Activated naive CD4-positive, alpha-beta T cell treated with anti-CD3 and anti-CD28 coated beads for 36 hours (primary cell): ENCODE measurements at regions not wholly inside any gene's neighbourhood (a gene's known extent, or its start where the extent isn't known, plus 50 kb on each side); places are given as distances from the start of the nearest gene placed in this dataset.

Experiments used
- CTCF ChIA-PET: fragments of 350-600 bp; sonication (Branson Sonifier 250); formaldehyde crosslinking; loops from one replicate; lab custom pipeline; 2021; ENCODE audit warnings: antibody characterized with exemption; lab: Charles Lee
- DNase-seq: peaks from one replicate; pipeline ENCODE4 v3.0.0-alpha.2; 2020
- H3K27ac Mint-ChIP-seq: one replicate; pipeline ENCODE4 v1.8.0; 2021; ENCODE audit warnings: mild to moderate bottlenecking, mixed read lengths
- H3K27me3 Mint-ChIP-seq: one replicate; pipeline ENCODE4 v1.8.0; 2021; ENCODE audit warnings: low read depth, mixed read lengths
- H3K36me3 Mint-ChIP-seq: one replicate; pipeline ENCODE4 v1.8.0; 2021; ENCODE audit warnings: low read depth, mixed read lengths
- H3K4me1 Mint-ChIP-seq: one replicate; pipeline ENCODE4 v1.8.0; 2021; ENCODE audit warnings: low read depth, mixed read lengths
- H3K4me3 Mint-ChIP-seq: one replicate; pipeline ENCODE4 v1.8.0; 2021; ENCODE audit warnings: mild to moderate bottlenecking, moderate library complexity, mixed read lengths
- H3K9me3 Mint-ChIP-seq: one replicate; pipeline ENCODE4 v1.8.0; 2021; ENCODE audit warnings: mixed read lengths
- intact Hi-C: fragments of 100-400 bp; cut with micrococcal nuclease; formaldehyde crosslinking; loops from one replicate; pipeline ENCODE4 v1.15.1; 2023

- H3K4me3 Mint-ChIP-seq, result no peak overlapping the region
- no peaks in the 10 kb centered on the region for H3K36me3 Mint-ChIP-seq
- H3K27ac Mint-ChIP-seq, result no peak overlapping the region
- intact Hi-C loops, result no loop called here
- H3K27me3 Mint-ChIP-seq, result no peaks in the 10 kb centered on the region
- no peaks in the 10 kb centered on the region for H3K4me1 Mint-ChIP-seq
- H3K9me3 Mint-ChIP-seq, result no peaks in the 10 kb centered on the region
- DNase-seq, result no peak
- CTCF ChIA-PET, result interaction anchor here (0.7 kb wide), 1 partner anchor 14 kb away, joined by 3 read pairs; no protein-coding TSS in a partner anchor
These were observed 552.3 kb upstream of the JARID2 start for GRCh38 chr6:14693301-14694192.

DNA sequence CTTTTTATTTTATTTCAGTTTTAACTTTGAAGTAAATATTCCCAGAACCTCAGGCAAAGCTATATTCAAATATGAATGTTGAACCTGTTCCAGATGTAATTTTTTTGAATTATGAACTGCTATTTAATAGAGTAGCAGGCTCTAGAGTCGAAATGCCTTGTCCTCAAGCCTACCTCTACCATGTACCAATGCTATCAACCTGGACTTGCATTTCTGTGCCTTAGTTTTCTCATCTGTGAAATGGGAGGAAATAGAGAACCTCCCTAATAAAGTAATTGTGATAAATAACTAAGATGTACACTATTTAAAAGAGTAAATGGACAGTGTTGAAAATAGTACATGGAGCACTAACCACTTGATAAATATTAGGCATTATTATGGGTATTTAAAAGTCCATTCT is 551.6 kb upstream of the JARID2 start:
- H3K27me3 Mint-ChIP-seq, result no peaks in the 10 kb centered on the region
- no peak overlapping the region for H3K27ac Mint-ChIP-seq
- no peak for DNase-seq
- H3K36me3 Mint-ChIP-seq, result no peaks in the 10 kb centered on the region
- no peak overlapping the region for H3K4me3 Mint-ChIP-seq
- CTCF ChIA-PET, result interaction anchor here (0.7 kb wide), 1 partner anchor 14 kb away, joined by 3 read pairs; no protein-coding TSS in a partner anchor
- no peaks in the 10 kb centered on the region for H3K9me3 Mint-ChIP-seq
- intact Hi-C loops, result no loop called here
- H3K4me1 Mint-ChIP-seq, result no peaks in the 10 kb centered on the region

DNA sequence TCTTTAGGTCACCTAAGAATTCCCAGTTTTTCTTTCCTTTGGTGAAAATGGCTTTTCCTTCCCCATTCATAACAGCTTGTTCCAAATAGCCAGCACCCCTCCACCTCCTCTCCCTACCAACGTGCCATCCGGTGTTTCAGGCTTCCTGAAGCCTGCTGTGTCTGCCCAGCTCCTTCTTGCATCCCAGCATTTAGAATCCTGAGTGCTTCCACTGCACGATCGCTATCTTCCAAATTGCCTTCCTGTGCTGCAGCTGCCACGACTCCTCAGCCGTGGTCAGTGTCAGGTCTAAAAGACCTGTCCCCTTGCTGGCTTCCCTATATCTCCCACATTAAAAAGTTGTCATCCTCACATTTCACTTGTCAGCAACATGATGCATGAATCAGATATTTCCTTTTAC is 550.3 kb upstream of the JARID2 start:
- peaks cover 6% of the 10 kb centered on the region for H3K9me3 Mint-ChIP-seq
- no peaks in the 10 kb centered on the region for H3K36me3 Mint-ChIP-seq
- H3K27ac Mint-ChIP-seq, result no peak overlapping the region
- no peak for DNase-seq
- no peak overlapping the region for H3K4me3 Mint-ChIP-seq
- CTCF ChIA-PET, result no interaction called here
- no peaks in the 10 kb centered on the region for H3K27me3 Mint-ChIP-seq
- H3K4me1 Mint-ChIP-seq, result no peaks in the 10 kb centered on the region
- intact Hi-C loops, result no loop called here

DNA sequence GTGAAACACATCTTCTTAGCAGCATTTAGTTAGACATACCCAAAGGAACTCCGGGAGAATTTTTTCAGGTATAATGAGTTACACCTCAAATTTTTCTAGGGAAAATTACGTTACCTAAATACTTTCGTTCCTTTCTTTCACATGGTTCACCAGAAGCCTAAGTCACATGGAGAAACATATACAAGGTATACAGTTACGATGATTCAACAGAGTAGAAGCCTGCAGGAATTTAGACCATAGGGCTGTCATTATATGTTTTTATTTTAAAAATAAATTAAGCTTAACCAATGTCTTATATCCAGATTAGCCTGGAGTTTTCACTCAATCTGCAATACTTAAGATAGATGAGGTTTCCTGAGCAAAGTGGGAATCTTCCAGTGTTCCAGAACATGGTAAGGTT is 549.5 kb upstream of the JARID2 start:
- CTCF ChIA-PET, result no interaction called here
- no peaks in the 10 kb centered on the region for H3K27me3 Mint-ChIP-seq
- intact Hi-C loops, result no loop called here

GRCh38 chr6:14697427-14697826 is 548.4 kb upstream of the JARID2 start:
- Mint-ChIP-seq H3K27me3 (no peaks in the 10 kb centered on the region), H3K4me1 (no peaks in the 10 kb centered on the region), H3K9me3 (peaks cover 6% of the 10 kb centered on the region), H3K4me3 (no peak overlapping the region), H3K36me3 (no peaks in the 10 kb centered on the region), H3K27ac (no peak overlapping the region)
- CTCF ChIA-PET, result interaction anchor here (0.6 kb wide), 1 partner anchor 177 kb away, joined by 4 read pairs; no protein-coding TSS in a partner anchor
- no peak for DNase-seq
- intact Hi-C loops, result no loop called here

More for the DNA sequence above, 549.5 kb upstream of the JARID2 start:
- Mint-ChIP-seq H3K9me3 (peaks cover 6% of the 10 kb centered on the region), H3K4me1 (no peaks in the 10 kb centered on the region), H3K27ac (no peak overlapping the region), H3K4me3 (no peak overlapping the region), H3K36me3 (no peaks in the 10 kb centered on the region)
- DNase-seq, result no peak

DNA sequence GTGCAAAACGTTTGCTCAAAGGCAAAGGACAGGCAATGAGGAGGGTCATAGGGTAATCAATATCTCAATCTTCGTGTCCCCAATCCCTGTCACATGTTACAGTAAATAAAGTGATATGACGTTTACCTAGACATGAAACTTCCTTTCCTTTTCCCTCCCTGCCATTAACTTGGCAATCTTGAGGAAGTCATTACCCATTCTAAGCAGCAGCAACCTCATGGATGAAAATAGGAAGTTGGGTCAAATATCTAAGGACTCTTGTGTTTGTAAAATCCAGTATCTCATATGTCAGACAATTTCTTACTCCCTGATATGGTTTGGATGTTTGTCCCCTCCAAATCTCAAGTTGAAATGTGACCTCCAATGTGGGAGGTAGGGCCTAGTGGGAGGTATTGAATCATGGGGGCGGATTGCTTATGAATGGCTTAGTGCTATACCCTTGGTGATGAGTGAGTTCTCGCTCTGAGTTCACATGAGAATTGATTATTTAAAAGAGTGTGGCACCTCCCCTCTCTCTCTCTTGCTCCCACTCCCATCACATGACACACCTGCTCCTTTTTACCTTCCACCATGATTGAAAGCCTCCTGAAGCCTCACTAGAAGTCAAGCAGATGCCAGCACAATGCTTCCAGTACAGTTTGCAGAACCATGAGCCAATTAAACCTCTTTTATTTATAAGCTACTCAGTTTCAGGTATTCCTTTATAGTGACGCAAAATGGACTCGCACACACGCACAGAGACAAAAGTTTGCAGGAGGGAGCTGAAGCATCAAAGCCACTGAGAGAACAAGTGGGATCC is 545.9 kb upstream of the JARID2 start:
- no peaks in the 10 kb centered on the region for H3K4me1 Mint-ChIP-seq
- H3K27ac Mint-ChIP-seq, result no peak overlapping the region
- CTCF ChIA-PET, result no interaction called here

DNA sequence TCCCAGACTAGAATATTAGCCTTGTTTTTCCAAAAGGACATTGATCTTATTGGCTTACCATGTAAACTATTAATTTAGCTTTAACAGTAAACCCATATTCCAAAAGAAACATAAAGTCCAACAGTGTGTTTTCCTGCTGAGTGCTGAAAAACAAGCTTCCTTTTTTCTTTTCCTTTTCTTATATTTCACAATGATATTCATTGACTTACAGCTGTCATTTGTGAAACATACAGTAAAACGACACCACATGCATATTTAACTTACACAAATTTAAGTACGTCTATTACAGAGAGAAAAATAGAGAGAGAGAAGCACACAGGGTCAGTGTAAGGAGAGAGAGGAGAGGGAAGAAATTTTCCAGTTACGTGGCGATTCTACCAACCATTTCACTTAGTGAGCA is 543.9 kb upstream of the JARID2 start:
- intact Hi-C loops, result no loop called here
- Mint-ChIP-seq H3K4me3 (no peak overlapping the region), H3K36me3 (no peaks in the 10 kb centered on the region), H3K4me1 (peaks cover 11% of the 10 kb centered on the region), H3K27me3 (no peaks in the 10 kb centered on the region), H3K27ac (no peak overlapping the region), H3K9me3 (peaks cover 6% of the 10 kb centered on the region)
- CTCF ChIA-PET, result interaction anchor here (0.5 to 1.1 kb wide), 2 partner anchors 10 to 15 kb away, joined by 3 to 5 read pairs; no protein-coding TSS in a partner anchor
- no peak for DNase-seq

More for the DNA sequence above, 545.9 kb upstream of the JARID2 start:
- no peak for DNase-seq
- intact Hi-C loops, result no loop called here
- Mint-ChIP-seq H3K4me3 (no peak overlapping the region), H3K9me3 (peaks cover 6% of the 10 kb centered on the region), H3K27me3 (no peaks in the 10 kb centered on the region), H3K36me3 (no peaks in the 10 kb centered on the region)

DNA sequence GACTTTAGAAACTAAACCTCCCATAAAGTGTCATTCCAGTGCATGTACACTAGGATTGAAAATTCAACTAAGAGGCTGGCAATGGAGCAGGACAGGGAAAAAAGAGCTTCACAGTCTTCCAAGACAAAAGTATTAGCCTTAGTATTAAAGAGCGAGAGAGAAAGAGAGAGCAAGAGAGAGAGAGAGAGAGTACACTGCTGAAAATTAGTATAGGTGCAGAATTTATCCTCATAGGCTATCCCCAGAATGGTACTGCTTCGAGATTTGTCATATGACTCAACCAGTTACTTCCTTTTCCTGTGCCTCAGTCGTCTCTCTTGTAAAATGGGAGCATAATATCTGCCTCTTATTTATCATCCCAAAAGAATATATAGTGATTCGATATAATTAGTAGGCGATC is 543.2 kb upstream of the JARID2 start:
- intact Hi-C loops, result no loop called here
- no peaks in the 10 kb centered on the region for H3K36me3 Mint-ChIP-seq
- H3K4me3 Mint-ChIP-seq, result no peak overlapping the region
- peaks cover 17% of the 10 kb centered on the region for H3K4me1 Mint-ChIP-seq
- CTCF ChIA-PET, result interaction anchor here (0.5 to 1.1 kb wide), 3 partner anchors 9 to 482 kb away, joined by 3 to 5 read pairs (median 3); no protein-coding TSS in a partner anchor
- no peaks in the 10 kb centered on the region for H3K27me3 Mint-ChIP-seq
- no peak overlapping the region for H3K27ac Mint-ChIP-seq
- peaks cover 6% of the 10 kb centered on the region for H3K9me3 Mint-ChIP-seq
- no peak for DNase-seq

- intact Hi-C loops, result no loop called here
- Mint-ChIP-seq H3K9me3 (peaks cover 6% of the 10 kb centered on the region), H3K27me3 (no peaks in the 10 kb centered on the region), H3K27ac (no peak overlapping the region), H3K4me1 (peaks cover 19% of the 10 kb centered on the region), H3K4me3 (no peak overlapping the region), H3K36me3 (no peaks in the 10 kb centered on the region)
- DNase-seq, result no peak
- CTCF ChIA-PET, result interaction anchor here (0.6 kb wide), 1 partner anchor 150 kb away, joined by 3 read pairs; no protein-coding TSS in a partner anchor
These were observed 542.3 kb upstream of the JARID2 start for GRCh38 chr6:14703586-14703985.

DNA sequence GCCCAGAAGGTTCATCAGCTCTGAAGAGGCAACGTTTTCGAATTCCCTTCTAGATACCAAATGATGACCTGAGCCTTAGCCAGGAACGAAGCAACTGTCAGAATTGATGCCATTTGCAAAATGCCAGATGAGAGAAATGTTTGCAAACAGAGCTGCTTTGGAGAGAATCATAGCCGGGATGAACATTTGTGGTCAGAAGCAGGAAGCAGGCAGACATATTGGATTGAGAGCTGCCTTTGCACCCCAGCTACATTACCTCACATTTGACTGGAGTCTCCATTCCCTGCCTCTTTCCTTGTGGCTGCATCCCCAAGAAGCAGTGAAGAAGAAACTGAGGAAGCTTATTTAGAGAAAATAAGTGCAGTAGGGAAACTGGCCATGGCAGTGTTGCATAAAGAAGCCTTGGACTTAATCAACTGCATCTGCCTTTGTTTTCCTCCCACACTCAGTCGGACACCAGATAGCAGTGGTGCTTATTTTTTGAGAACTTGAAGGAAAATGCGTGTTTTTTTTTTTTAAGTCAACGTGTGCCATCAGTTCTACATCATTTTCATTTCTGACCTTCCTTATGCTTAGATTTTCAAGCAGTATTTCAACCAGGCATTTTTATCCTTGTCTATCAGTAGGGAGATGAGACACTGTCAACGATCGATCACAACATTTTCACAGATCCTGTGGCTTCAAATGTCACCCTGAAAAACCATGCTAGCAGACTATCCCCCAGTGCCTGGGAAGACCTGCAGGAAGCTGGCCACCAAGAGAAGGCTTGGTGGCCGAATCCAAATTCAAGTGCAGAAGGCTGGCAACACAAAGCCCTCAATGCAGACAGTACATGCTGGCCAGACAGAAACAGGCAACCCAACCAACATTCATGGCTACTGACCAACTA is 541.2 kb upstream of the JARID2 start:
- peaks cover 19% of the 10 kb centered on the region for H3K4me1 Mint-ChIP-seq
- no peaks in the 10 kb centered on the region for H3K27me3 Mint-ChIP-seq
- CTCF ChIA-PET, result interaction anchor here (0.5 to 0.6 kb wide), 2 partner anchors 354 to 467 kb away, joined by 4 read pairs; no protein-coding TSS in a partner anchor
- no peak for DNase-seq
- no peaks in the 10 kb centered on the region for H3K36me3 Mint-ChIP-seq
- H3K9me3 Mint-ChIP-seq, result peaks cover 6% of the 10 kb centered on the region
- H3K27ac Mint-ChIP-seq, result no peak overlapping the region
- no peak overlapping the region for H3K4me3 Mint-ChIP-seq
- intact Hi-C loops, result no loop called here

DNA sequence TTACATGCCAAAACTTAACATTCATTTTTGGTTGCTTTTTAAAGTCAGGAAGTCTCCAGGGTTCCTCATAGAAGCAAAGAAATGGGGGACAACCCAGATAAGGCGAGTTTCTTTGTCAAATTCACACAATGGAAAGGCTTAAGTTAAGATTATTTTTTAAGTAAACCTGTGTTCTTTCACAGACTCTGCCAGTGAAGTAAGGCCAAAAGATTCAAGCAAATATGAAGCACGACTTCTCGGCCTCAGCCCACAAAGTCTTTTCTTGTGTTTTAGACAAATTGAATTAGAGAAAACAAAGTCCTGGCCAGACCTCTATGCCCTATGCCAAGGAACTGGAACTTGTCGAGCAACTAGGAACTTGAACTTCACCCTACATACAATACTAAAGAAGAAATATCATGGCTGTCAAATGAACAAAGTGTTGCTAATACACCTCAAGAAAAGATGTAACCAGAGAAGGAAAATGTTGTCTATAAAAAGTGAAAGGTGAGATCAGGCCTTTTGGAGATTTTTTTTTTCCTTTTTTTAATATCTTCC is 540.0 kb upstream of the JARID2 start:
- Mint-ChIP-seq H3K9me3 (no peaks in the 10 kb centered on the region), H3K36me3 (no peaks in the 10 kb centered on the region), H3K4me3 (no peak overlapping the region), H3K27ac (no peak overlapping the region), H3K4me1 (peaks cover 27% of the 10 kb centered on the region), H3K27me3 (no peaks in the 10 kb centered on the region)
- DNase-seq, result no peak
- intact Hi-C loops, result no loop called here
- CTCF ChIA-PET, result no interaction called here
